Astrocyte (in vitro differentiated cells and primary cell): ENCODE measurements at regions not wholly inside any gene's neighbourhood (a gene's known extent, or its start where the extent isn't known, plus 50 kb on each side); places are given as distances from the start of the nearest gene placed in this dataset.

Experiments used
- CTCF ChIP-seq: IDR thresholded peaks from 2 replicates; pipeline ENCODE4 v1.5.1; 2011; ENCODE audit warnings: low read depth, mild to moderate bottlenecking, inconsistent platforms, low read length, moderate library complexity; ENCODE audit not compliant: insufficient read depth
- EZH2 ChIP-seq: IDR thresholded peaks from 2 replicates; pipeline ENCODE4 v1.6.1; 2012; ENCODE audit warnings: mild to moderate bottlenecking, low read length, inconsistent platforms; ENCODE audit not compliant: insufficient read depth

- TF ChIP-seq CTCF (no peak), EZH2 (no peak)
Measured at GRCh38 chr21:38879912-38880576, 74.3 kb downstream of the ETS2 start.
